Esophagus squamous epithelium (tissue), 4 donors: ENCODE measurements at regions not wholly inside any gene's neighbourhood (a gene's known extent, or its start where the extent isn't known, plus 50 kb on each side); places are given as distances from the start of the nearest gene placed in this dataset.

Experiments
- POLR2A ChIP-seq, 4 donors: fragments of 450-650 bp; IDR thresholded peaks; one replicate each; pipeline ENCODE4 v1.6.1; 2017; ENCODE audit warnings: antibody characterized with exemption in 4 of 4, mild to moderate bottlenecking in 4 of 4, moderate library complexity in 3 of 4
- TF ChIP-seq, protein P1 (sequence below), 6 experiments: fragments of 450-650 bp in 4 of 6; fragments of 200-600 bp in 2 of 6; sonication (generic) in 2 of 6; IDR thresholded peaks; one replicate each; pipeline ENCODE4 v1.5.1; 2016 to 2019; ENCODE audit warnings: antibody characterized with exemption in 6 of 6, mild to moderate bottlenecking in 4 of 6, moderate library complexity in 4 of 6

DNA sequence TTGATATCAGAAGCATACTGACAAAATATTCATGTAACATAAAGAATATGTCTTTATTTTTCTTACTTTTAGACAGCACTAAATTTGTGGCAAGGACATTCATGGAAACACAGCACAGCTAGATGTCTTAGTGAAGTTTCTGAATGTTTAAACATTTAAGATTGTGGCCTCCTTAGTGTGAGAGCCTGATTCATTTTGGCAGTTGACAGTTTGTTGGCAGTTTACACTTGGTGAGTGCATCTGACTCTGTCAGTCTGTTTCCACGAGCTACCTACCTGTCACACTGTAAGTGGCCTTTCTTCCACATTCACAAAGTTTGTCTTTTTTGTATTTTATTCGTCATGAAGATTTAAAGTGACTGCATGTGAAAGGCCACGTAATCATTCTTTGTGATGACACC lies 436.8 kb downstream of the TUSC1 start:
- TF ChIP-seq, protein P1, sequence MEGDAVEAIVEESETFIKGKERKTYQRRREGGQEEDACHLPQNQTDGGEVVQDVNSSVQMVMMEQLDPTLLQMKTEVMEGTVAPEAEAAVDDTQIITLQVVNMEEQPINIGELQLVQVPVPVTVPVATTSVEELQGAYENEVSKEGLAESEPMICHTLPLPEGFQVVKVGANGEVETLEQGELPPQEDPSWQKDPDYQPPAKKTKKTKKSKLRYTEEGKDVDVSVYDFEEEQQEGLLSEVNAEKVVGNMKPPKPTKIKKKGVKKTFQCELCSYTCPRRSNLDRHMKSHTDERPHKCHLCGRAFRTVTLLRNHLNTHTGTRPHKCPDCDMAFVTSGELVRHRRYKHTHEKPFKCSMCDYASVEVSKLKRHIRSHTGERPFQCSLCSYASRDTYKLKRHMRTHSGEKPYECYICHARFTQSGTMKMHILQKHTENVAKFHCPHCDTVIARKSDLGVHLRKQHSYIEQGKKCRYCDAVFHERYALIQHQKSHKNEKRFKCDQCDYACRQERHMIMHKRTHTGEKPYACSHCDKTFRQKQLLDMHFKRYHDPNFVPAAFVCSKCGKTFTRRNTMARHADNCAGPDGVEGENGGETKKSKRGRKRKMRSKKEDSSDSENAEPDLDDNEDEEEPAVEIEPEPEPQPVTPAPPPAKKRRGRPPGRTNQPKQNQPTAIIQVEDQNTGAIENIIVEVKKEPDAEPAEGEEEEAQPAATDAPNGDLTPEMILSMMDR (IDR thresholded peaks at IDR 0.05) = no peak
- TF ChIP-seq POLR2A (IDR thresholded peaks at IDR 0.05) = no peak
